ENCODE measurements at regions not wholly inside any gene's neighbourhood (a gene's known extent, or its start where the extent isn't known, plus 50 kb on each side); places are given as distances from the start of the nearest gene placed in this dataset.

DNA sequence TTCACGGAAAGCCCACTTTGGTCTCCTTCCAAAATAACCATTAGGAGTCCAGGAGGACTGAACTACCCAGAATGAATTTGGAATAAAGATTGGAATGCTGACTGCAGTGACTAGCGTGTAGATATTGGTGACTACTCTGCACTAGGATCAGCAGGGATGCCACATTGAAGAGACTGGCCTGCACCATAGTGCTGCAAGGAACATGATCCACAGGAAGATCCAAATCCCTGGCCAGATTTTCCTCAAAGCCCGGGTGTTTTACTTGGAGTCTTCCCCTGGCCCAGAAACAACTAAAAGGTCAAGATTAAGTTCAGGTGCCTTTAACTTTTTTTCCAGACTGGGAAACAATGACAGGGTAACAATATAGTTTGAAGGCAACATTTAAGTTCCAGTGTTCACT lies 870.4 kb downstream of the CDH8 start:
- no peaks in the 10 kb centered on the region for H3K27me3 ChIP-seq
- H3K4me3 ChIP-seq, result no peak overlapping the region
- no peaks in the 10 kb centered on the region for H3K9me3 ChIP-seq
- TF ChIP-seq POLR2A (IDR thresholded peaks at IDR 0.05), result no peak
- TF ChIP-seq, protein P1, sequence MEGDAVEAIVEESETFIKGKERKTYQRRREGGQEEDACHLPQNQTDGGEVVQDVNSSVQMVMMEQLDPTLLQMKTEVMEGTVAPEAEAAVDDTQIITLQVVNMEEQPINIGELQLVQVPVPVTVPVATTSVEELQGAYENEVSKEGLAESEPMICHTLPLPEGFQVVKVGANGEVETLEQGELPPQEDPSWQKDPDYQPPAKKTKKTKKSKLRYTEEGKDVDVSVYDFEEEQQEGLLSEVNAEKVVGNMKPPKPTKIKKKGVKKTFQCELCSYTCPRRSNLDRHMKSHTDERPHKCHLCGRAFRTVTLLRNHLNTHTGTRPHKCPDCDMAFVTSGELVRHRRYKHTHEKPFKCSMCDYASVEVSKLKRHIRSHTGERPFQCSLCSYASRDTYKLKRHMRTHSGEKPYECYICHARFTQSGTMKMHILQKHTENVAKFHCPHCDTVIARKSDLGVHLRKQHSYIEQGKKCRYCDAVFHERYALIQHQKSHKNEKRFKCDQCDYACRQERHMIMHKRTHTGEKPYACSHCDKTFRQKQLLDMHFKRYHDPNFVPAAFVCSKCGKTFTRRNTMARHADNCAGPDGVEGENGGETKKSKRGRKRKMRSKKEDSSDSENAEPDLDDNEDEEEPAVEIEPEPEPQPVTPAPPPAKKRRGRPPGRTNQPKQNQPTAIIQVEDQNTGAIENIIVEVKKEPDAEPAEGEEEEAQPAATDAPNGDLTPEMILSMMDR (IDR thresholded peaks at IDR 0.05 in 4 of 5, conservative IDR thresholded peaks at IDR 0.05 in 1 of 5), result no peak
- ATAC-seq, result no peak
- no peak overlapping the region for H3K27ac ChIP-seq
- H3K36me3 ChIP-seq, result no peaks in the 10 kb centered on the region
- no peaks in the 10 kb centered on the region for H3K4me1 ChIP-seq
- intact Hi-C loops (cut with DNase I; ENCODE audit: low total_unique reads), result no loop called here
- DNase-seq, result no peak
- in situ Hi-C loops (cut with MboI; ENCODE audit: low sequenced_read_pairs in 4 of 4), result no loop called here

DNA sequence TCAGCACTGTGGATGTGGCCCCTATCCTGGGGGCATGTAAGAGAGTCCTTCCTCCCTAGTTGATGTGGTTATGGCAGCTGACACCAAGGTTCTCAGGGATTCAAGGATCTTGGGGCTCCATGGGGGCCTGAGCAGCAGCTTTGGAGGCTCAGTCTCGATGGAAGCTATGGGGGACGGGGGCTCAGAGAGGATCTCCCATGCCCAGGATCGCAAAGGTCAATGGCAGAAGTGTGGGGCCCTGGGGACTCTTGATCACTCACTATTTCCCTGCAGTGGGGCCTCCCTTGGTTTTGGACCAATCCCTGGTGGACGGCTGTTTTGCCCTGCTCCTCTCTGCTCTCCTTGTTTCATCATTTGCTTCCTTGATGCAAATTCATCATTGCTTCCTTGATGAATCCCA lies 885.9 kb downstream of the CDH8 start:
- Histone ChIP-seq H3K36me3 (no peaks in the 10 kb centered on the region), H3K4me1 (no peaks in the 10 kb centered on the region), H3K9me3 (no peaks in the 10 kb centered on the region), H3K27ac (no peak overlapping the region), H3K27me3 (no peaks in the 10 kb centered on the region), H3K4me3 (no peak overlapping the region)
- in situ Hi-C loops (cut with MboI; ENCODE audit: low sequenced_read_pairs in 4 of 4) (no loop called here), intact Hi-C loops (cut with DNase I; ENCODE audit: low total_unique reads) (no loop called here)
- DNase-seq (no peak), ATAC-seq (no peak)
- TF ChIP-seq POLR2A (IDR thresholded peaks at IDR 0.05), result no peak
- TF ChIP-seq, protein P1 (IDR thresholded peaks at IDR 0.05 in 4 of 5, conservative IDR thresholded peaks at IDR 0.05 in 1 of 5), result no peak

DNA sequence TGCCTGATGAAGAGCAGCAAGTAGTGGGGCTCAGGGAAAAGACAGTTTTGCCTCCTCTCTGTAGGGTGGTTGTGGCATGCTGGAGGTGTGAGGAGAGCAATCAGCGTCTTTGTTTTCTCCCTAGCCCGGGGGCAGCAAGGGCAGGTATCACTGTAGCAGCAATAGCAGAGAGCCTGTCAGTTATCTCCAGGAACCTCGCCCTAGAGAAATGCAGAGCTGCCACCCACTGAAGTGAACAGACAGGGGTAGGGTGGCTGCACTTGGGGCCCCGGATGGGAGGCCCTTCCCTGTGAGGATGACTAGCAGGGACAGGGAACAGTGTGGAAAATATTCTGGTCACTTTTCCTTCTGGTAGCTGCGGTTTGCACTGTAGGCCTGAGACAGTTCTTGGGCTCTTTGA lies 886.5 kb downstream of the CDH8 start:
- Histone ChIP-seq H3K4me1 (no peaks in the 10 kb centered on the region), H3K27ac (no peak overlapping the region), H3K27me3 (no peaks in the 10 kb centered on the region), H3K9me3 (no peaks in the 10 kb centered on the region), H3K4me3 (no peak overlapping the region), H3K36me3 (no peaks in the 10 kb centered on the region)
- DNase-seq (no peak), ATAC-seq (no peak)
- intact Hi-C loops (cut with DNase I; ENCODE audit: low total_unique reads) (no loop called here), in situ Hi-C loops (cut with MboI; ENCODE audit: low sequenced_read_pairs in 4 of 4) (no loop called here)
- TF ChIP-seq, protein P1 (IDR thresholded peaks at IDR 0.05 in 4 of 5, conservative IDR thresholded peaks at IDR 0.05 in 1 of 5), result no peak
- TF ChIP-seq POLR2A (IDR thresholded peaks at IDR 0.05), result no peak

DNA sequence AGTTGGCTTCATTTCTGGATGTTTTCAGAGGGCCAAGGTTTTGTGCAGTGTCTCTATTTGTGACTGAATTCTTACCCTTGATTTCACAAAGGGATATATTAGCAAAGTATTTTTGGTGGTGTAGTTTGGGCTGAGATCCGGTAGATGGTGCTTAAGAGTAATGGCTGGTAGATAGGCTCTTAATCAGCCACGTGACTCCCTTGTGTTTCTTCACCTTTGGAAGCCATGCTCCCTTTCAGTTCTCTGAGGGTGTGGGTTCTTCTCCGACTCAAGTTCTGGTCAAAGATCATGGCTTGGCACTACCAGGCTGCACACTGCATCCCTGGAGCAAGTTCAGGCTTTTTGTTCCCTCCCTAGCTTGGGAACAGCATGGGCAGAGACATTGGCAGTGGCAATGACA lies 887.3 kb downstream of the CDH8 start:
- Histone ChIP-seq H3K27ac (no peak overlapping the region), H3K9me3 (no peaks in the 10 kb centered on the region), H3K4me3 (no peak overlapping the region), H3K4me1 (no peaks in the 10 kb centered on the region), H3K36me3 (no peaks in the 10 kb centered on the region), H3K27me3 (no peaks in the 10 kb centered on the region)
- intact Hi-C loops (cut with DNase I; ENCODE audit: low total_unique reads) (no loop called here), in situ Hi-C loops (cut with MboI; ENCODE audit: low sequenced_read_pairs in 4 of 4) (no loop called here)
- ATAC-seq (no peak), DNase-seq (no peak)
- TF ChIP-seq POLR2A (IDR thresholded peaks at IDR 0.05), result no peak
- TF ChIP-seq, protein P1 (IDR thresholded peaks at IDR 0.05 in 4 of 5, conservative IDR thresholded peaks at IDR 0.05 in 1 of 5), result no peak

DNA sequence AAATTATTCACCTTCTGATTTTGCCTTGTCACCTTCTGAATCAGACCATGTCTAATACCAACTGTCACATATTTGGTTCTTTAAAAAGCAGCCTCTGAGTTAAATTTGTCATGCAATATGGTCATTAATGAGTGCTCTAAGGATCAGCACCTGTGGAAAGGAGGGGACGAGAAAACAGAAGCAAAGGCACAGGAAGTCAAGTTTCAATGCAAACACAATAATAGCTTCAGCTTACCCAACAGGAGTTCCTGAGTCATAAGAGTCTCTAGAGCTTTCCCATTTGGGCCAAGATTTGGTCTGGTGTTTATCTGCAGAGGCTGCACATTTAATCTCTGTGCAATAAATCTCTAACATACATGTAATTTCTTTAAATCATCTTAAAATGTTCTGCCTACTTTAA lies 889.8 kb downstream of the CDH8 start:
- Histone ChIP-seq H3K27ac (no peak overlapping the region), H3K36me3 (no peaks in the 10 kb centered on the region), H3K27me3 (no peaks in the 10 kb centered on the region), H3K4me3 (no peak overlapping the region), H3K9me3 (no peaks in the 10 kb centered on the region), H3K4me1 (no peaks in the 10 kb centered on the region)
- no peak for ATAC-seq
- TF ChIP-seq POLR2A (IDR thresholded peaks at IDR 0.05), result no peak
- TF ChIP-seq, protein P1 (IDR thresholded peaks at IDR 0.05 in 4 of 5, conservative IDR thresholded peaks at IDR 0.05 in 1 of 5), result no peak
- in situ Hi-C loops (cut with MboI; ENCODE audit: low sequenced_read_pairs in 4 of 4) (no loop called here), intact Hi-C loops (cut with DNase I; ENCODE audit: low total_unique reads) (no loop called here)
- DNase-seq, result no peak
